ENCODE measurements at regions not wholly inside any gene's neighbourhood (a gene's known extent, or its start where the extent isn't known, plus 50 kb on each side); places are given as distances from the start of the nearest gene placed in this dataset.

DNA sequence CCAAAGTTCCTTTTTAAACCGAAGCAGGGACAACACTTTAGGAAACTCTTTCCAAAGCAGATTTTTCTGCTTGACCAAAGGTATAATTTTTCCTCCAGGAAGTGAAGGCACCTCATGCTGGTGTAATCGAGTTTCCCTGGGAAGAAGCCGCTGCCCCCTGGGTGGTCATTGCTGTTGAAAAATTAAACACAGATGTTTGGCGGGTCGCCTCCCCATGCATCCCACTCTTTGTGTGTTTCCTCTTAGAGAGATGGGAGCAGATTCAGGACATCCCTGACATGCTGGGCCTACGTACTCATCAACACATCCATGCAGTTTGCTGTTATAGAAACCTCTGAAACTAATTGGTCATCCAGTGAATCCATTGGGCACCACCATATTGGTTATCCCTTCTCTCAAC lies 179.2 kb upstream of the HCCS start:
- TF ChIP-seq, protein P1, sequence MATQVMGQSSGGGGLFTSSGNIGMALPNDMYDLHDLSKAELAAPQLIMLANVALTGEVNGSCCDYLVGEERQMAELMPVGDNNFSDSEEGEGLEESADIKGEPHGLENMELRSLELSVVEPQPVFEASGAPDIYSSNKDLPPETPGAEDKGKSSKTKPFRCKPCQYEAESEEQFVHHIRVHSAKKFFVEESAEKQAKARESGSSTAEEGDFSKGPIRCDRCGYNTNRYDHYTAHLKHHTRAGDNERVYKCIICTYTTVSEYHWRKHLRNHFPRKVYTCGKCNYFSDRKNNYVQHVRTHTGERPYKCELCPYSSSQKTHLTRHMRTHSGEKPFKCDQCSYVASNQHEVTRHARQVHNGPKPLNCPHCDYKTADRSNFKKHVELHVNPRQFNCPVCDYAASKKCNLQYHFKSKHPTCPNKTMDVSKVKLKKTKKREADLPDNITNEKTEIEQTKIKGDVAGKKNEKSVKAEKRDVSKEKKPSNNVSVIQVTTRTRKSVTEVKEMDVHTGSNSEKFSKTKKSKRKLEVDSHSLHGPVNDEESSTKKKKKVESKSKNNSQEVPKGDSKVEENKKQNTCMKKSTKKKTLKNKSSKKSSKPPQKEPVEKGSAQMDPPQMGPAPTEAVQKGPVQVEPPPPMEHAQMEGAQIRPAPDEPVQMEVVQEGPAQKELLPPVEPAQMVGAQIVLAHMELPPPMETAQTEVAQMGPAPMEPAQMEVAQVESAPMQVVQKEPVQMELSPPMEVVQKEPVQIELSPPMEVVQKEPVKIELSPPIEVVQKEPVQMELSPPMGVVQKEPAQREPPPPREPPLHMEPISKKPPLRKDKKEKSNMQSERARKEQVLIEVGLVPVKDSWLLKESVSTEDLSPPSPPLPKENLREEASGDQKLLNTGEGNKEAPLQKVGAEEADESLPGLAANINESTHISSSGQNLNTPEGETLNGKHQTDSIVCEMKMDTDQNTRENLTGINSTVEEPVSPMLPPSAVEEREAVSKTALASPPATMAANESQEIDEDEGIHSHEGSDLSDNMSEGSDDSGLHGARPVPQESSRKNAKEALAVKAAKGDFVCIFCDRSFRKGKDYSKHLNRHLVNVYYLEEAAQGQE (IDR thresholded peaks at IDR 0.05) = no peak
- TF ChIP-seq FOXA1 (IDR thresholded peaks at IDR 0.05) = no peak
- TF ChIP-seq, protein P2, sequence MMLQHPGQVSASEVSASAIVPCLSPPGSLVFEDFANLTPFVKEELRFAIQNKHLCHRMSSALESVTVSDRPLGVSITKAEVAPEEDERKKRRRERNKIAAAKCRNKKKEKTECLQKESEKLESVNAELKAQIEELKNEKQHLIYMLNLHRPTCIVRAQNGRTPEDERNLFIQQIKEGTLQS (IDR thresholded peaks at IDR 0.05) = no peak
- no peak for TF ChIP-seq FOXA2 (IDR thresholded peaks at IDR 0.05)
- TF ChIP-seq, protein P3, sequence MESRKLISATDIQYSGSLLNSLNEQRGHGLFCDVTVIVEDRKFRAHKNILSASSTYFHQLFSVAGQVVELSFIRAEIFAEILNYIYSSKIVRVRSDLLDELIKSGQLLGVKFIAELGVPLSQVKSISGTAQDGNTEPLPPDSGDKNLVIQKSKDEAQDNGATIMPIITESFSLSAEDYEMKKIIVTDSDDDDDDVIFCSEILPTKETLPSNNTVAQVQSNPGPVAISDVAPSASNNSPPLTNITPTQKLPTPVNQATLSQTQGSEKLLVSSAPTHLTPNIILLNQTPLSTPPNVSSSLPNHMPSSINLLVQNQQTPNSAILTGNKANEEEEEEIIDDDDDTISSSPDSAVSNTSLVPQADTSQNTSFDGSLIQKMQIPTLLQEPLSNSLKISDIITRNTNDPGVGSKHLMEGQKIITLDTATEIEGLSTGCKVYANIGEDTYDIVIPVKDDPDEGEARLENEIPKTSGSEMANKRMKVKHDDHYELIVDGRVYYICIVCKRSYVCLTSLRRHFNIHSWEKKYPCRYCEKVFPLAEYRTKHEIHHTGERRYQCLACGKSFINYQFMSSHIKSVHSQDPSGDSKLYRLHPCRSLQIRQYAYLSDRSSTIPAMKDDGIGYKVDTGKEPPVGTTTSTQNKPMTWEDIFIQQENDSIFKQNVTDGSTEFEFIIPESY (IDR thresholded peaks at IDR 0.05) = no peak
- no peak for TF ChIP-seq JUND (IDR thresholded peaks at IDR 0.05)
- TF ChIP-seq TAF1 (conservative IDR thresholded peaks at IDR 0.05) = no peak
- no peak for TF ChIP-seq YY1 (IDR thresholded peaks at IDR 0.05)
- no peak for TF ChIP-seq RXRA (IDR thresholded peaks at IDR 0.05)
- TF ChIP-seq RAD21 (IDR thresholded peaks at IDR 0.05) = no peak
- no peak for TF ChIP-seq EGR1 (IDR thresholded peaks at IDR 0.05; ENCODE audit: low read depth in 2 of 2)
- TF ChIP-seq, protein P4, sequence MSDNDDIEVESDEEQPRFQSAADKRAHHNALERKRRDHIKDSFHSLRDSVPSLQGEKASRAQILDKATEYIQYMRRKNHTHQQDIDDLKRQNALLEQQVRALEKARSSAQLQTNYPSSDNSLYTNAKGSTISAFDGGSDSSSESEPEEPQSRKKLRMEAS (IDR thresholded peaks at IDR 0.05) = no peak
- no peak for TF ChIP-seq HNF4G (IDR thresholded peaks at IDR 0.05)
- TF ChIP-seq, protein P5, sequence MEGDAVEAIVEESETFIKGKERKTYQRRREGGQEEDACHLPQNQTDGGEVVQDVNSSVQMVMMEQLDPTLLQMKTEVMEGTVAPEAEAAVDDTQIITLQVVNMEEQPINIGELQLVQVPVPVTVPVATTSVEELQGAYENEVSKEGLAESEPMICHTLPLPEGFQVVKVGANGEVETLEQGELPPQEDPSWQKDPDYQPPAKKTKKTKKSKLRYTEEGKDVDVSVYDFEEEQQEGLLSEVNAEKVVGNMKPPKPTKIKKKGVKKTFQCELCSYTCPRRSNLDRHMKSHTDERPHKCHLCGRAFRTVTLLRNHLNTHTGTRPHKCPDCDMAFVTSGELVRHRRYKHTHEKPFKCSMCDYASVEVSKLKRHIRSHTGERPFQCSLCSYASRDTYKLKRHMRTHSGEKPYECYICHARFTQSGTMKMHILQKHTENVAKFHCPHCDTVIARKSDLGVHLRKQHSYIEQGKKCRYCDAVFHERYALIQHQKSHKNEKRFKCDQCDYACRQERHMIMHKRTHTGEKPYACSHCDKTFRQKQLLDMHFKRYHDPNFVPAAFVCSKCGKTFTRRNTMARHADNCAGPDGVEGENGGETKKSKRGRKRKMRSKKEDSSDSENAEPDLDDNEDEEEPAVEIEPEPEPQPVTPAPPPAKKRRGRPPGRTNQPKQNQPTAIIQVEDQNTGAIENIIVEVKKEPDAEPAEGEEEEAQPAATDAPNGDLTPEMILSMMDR (IDR thresholded peaks at IDR 0.05; ENCODE audit: low read depth, low read length, missing input control) = no peak
- H3K9ac ChIP-seq (ENCODE audit: low read depth in 1 of 2, low read length in 2 of 2) = no peak overlapping the region
- H3K4me3 ChIP-seq (ENCODE audit: low read depth in 1 of 3, low read length in 3 of 3) = no peak overlapping the region
- no peaks in the 10 kb centered on the region for H3K4me1 ChIP-seq (ENCODE audit: control insufficient read depth in 4 of 4, insufficient read depth in 4 of 4, low read length in 3 of 4)
- WGBS = 96% methylated on average over 6 of the region's 6 CpGs
- H3K36me3 ChIP-seq (ENCODE audit: control insufficient read depth in 4 of 4, insufficient read depth in 3 of 4, low read depth in 1 of 4, low read length in 3 of 4) = no peaks in the 10 kb centered on the region
- H3K27me3 ChIP-seq (ENCODE audit: control insufficient read depth in 4 of 4, insufficient read depth in 4 of 4, low read length in 3 of 4) = no peaks in the 10 kb centered on the region
- H3K27ac ChIP-seq (ENCODE audit: low read depth in 1 of 2, low read length in 2 of 2) = no peak overlapping the region
- H3K9me3 ChIP-seq (ENCODE audit: control insufficient read depth in 4 of 4, low read length in 3 of 4) = peaks cover 0 to 2% (median 0%) of the 10 kb centered on the region in 4 donors
- no peak for DNase-seq (ENCODE audit: low spot score)

DNA sequence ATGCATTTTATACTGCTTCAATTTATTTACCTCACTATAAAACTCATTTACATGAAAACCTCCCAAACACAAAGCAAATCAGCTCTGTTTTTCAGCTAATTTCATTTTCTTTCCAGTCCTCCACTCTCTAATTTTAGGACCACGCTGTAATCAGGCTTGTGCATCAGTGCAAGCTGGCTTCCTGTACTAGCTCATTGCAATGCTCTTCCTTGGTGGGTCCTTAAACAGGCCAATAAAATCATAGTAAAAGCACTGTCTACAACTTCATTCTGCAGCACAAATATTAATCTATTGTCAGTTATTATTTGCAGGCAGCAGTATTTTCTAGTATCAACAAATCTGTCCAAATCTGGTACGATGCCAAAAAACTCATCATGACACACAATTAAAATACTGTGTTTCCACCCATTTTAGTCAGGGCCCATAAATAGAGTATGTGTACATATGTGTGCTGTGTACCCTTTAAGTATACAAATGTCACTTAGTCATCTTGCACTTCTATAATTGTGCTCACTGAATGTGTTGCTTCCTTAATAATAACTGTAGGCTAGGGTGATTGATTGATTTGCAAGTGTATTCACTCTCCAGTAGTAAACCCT lies 178.2 kb upstream of the HCCS start:
- Histone ChIP-seq H3K4me1 (ENCODE audit: control insufficient read depth in 4 of 4, insufficient read depth in 4 of 4, low read length in 3 of 4) (no peaks in the 10 kb centered on the region), H3K9me3 (ENCODE audit: control insufficient read depth in 4 of 4, low read length in 3 of 4) (peaks cover 0 to 2% (median 0%) of the 10 kb centered on the region in 4 donors), H3K9ac (ENCODE audit: low read depth in 1 of 2, low read length in 2 of 2) (no peak overlapping the region), H3K27me3 (ENCODE audit: control insufficient read depth in 4 of 4, insufficient read depth in 4 of 4, low read length in 3 of 4) (no peaks in the 10 kb centered on the region), H3K4me3 (ENCODE audit: low read depth in 1 of 3, low read length in 3 of 3) (no peak overlapping the region), H3K27ac (ENCODE audit: low read depth in 1 of 2, low read length in 2 of 2) (no peak overlapping the region), H3K36me3 (ENCODE audit: control insufficient read depth in 4 of 4, insufficient read depth in 3 of 4, low read depth in 1 of 4, low read length in 3 of 4) (no peaks in the 10 kb centered on the region)
- WGBS = 87% methylated on average over 2 of the region's 2 CpGs
- no peak for DNase-seq (ENCODE audit: low spot score)
- TF ChIP-seq HNF4G (IDR thresholded peaks at IDR 0.05) (no peak), GABPA (IDR thresholded peaks at IDR 0.05 in 1 of 2, conservative IDR thresholded peaks at IDR 0.05 in 1 of 2) (no peak), RXRA (IDR thresholded peaks at IDR 0.05) (no peak), FOXA1 (IDR thresholded peaks at IDR 0.05) (no peak), YY1 (IDR thresholded peaks at IDR 0.05) (no peak), TAF1 (conservative IDR thresholded peaks at IDR 0.05) (no peak), NR2F2 (IDR thresholded peaks at IDR 0.05) (no peak), EGR1 (IDR thresholded peaks at IDR 0.05; ENCODE audit: low read depth in 2 of 2) (no peak)
- TF ChIP-seq, protein P4 (IDR thresholded peaks at IDR 0.05) = no peak
- TF ChIP-seq, protein P2 (IDR thresholded peaks at IDR 0.05) = no peak
- TF ChIP-seq, protein P1 (IDR thresholded peaks at IDR 0.05) = no peak
- TF ChIP-seq, protein P3 (IDR thresholded peaks at IDR 0.05) = no peak
